Lower lobe of right lung (tissue), 2 donors: ENCODE measurements at regions not wholly inside any gene's neighbourhood (a gene's known extent, or its start where the extent isn't known, plus 50 kb on each side); places are given as distances from the start of the nearest gene placed in this dataset.

Source experiments
- ATAC-seq, 2 donors: fragments of 200-7000 bp; cut with Tn5 transposase; one replicate each; pipeline ENCODE4 v1.9.1; 2020 to 2022; ENCODE audit warnings: mild to moderate bottlenecking in 2 of 2, moderate library complexity in 2 of 2
- DNase-seq: peaks from one replicate; pipeline ENCODE4 v3.0.0-alpha.2; 2020
- H3K27ac ChIP-seq: fragments of 200-600 bp; one replicate; pipeline ENCODE4 v1.8.0; 2022
- H3K27me3 ChIP-seq: fragments of 200-600 bp; one replicate; pipeline ENCODE4 v1.8.0; 2022; ENCODE audit warnings: low read depth
- H3K36me3 ChIP-seq: fragments of 200-600 bp; one replicate; pipeline ENCODE4 v1.8.0; 2022; ENCODE audit warnings: mild to moderate bottlenecking
- H3K4me1 ChIP-seq: fragments of 200-600 bp; one replicate; pipeline ENCODE4 v1.8.0; 2022
- H3K4me3 ChIP-seq: fragments of 200-600 bp; one replicate; pipeline ENCODE4 v1.8.0; 2022; ENCODE audit warnings: mild to moderate bottlenecking
- H3K9me3 ChIP-seq: fragments of 200-600 bp; one replicate; pipeline ENCODE4 v1.8.0; 2022
- CTCF ChIP-seq: fragments of 200-600 bp; IDR thresholded peaks from one replicate; pipeline ENCODE4 v1.8.0; 2022; ENCODE audit warnings: antibody characterized with exemption, mild to moderate bottlenecking
- intact Hi-C: fragments of 100-400 bp; cut with DNase I; formaldehyde crosslinking; loops from one replicate; pipeline ENCODE4 v1.11.0; 2022
- donor health status: DM: no; HTN: yes; CAD: no; lungs with severe emphysema.

GRCh38 chr9:88891040-88891439 is 100.2 kb upstream of the S1PR3 start:
- intact Hi-C loops, result no loop called here
- Histone ChIP-seq H3K27ac (no peak overlapping the region), H3K9me3 (no peaks in the 10 kb centered on the region), H3K4me3 (no peak overlapping the region), H3K36me3 (no peaks in the 10 kb centered on the region), H3K4me1 (no peaks in the 10 kb centered on the region), H3K27me3 (no peaks in the 10 kb centered on the region)
- DNase-seq, result no peak
- no peak for ATAC-seq
- no peak for TF ChIP-seq CTCF

DNA sequence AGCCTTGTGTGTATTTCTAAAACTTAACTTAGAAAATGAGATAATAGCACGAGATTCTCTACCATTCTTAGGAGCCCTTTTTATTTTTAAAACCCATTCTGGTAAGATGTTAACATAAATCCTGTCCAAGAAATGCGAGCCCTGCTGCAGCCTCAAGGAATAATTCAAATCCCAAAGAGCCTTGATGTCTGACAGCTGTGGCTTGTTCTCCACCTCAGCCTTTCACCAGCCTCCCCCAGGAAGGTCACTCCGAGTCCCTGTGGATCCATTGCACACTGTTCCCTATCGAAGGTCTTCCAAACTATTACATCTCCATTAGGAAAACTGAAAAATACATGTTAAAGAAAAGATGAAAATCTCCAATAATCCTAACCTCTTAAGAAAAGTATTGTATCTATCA is 98.5 kb upstream of the S1PR3 start:
- H3K4me3 ChIP-seq, result no peak overlapping the region
- intact Hi-C loops, result no loop called here
- DNase-seq, result no peak
- no peak overlapping the region for H3K27ac ChIP-seq
- no peaks in the 10 kb centered on the region for H3K9me3 ChIP-seq
- H3K27me3 ChIP-seq, result no peaks in the 10 kb centered on the region
- ATAC-seq, result no peak
- no peaks in the 10 kb centered on the region for H3K36me3 ChIP-seq
- no peak for TF ChIP-seq CTCF
- no peaks in the 10 kb centered on the region for H3K4me1 ChIP-seq

DNA sequence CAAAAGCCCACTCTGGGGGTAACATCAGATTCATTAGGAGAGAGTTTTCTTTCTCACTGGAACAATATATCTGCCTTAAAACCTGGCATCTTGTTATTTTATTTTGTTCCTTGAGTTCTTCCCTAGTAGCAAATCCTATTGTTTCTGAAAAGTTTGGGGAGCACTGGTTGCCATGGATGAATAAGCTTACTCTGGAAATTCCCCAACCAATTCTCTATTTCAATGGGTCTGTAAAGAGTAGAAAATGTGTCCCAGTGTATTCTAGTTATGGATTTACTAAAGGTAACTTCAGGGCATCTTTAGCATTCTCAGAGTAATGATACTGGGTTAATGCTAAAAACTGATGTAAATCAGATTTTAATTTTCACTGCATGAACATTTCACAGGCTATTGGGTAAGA is 94.2 kb upstream of the S1PR3 start:
- no peak overlapping the region for H3K4me3 ChIP-seq
- no peak for DNase-seq
- intact Hi-C loops, result no loop called here
- ATAC-seq, result no peak
- H3K27ac ChIP-seq, result no peak overlapping the region
- no peaks in the 10 kb centered on the region for H3K9me3 ChIP-seq
- H3K36me3 ChIP-seq, result no peaks in the 10 kb centered on the region
- no peaks in the 10 kb centered on the region for H3K27me3 ChIP-seq
- no peak for TF ChIP-seq CTCF
- no peaks in the 10 kb centered on the region for H3K4me1 ChIP-seq

DNA sequence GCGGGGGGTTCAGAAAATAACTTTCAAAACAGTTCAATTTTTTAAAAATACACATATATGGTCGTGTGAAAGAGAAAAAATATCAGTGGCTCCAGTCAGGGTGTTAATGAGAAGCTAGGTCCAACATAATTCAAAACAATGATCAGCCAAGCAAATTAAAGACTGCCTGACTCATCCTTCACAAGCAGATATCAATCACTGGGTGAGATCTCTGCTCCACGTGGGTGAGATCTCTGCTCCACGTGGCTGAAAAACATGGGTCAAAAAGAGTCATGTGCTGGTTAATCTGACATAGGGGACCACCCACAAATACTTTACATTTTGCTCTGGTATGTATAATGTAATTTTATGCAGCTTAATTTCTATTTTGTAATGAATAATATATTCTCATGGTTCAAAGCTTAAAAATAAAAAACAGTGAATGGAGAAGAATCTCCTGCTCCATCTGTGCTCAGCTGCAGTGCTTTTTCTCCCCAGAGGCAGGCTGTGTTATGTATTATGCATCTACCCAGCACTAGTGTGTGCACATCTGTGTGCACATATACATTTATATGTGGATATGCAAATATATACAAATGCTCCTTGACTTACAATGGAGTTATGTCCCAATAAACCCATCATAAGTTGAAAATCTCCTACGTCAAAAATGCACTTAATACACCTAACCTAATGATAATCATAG is 93.1 kb upstream of the S1PR3 start:
- ATAC-seq, result no peak
- Histone ChIP-seq H3K27ac (no peak overlapping the region), H3K4me1 (no peaks in the 10 kb centered on the region), H3K9me3 (no peaks in the 10 kb centered on the region), H3K36me3 (no peaks in the 10 kb centered on the region), H3K4me3 (no peak overlapping the region), H3K27me3 (no peaks in the 10 kb centered on the region)
- intact Hi-C loops, result no loop called here
- no peak for TF ChIP-seq CTCF
- DNase-seq, result no peak

DNA sequence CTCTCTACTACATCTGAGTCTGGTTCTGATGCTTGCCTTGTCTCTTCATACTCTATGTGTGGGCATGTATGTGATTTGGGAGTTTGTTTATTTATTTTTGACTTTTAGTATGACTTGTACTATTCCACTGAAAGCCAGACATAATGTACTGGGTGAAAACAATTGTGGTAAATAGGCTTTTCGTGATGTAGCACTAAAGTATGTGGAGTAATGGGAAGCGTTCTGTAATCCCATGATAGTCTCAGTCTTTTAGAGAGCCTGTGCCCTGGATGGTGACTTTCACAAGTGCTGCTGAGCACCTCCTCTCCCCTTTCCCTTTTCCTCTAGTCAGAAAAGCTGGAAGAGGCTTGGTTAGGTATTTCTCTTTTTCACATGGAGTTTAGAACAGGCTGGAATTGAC is 85.8 kb upstream of the S1PR3 start:
- ATAC-seq, result no peak
- TF ChIP-seq CTCF, result no peak
- H3K27me3 ChIP-seq, result no peaks in the 10 kb centered on the region
- no peak for DNase-seq
- no peaks in the 10 kb centered on the region for H3K36me3 ChIP-seq
- no peak overlapping the region for H3K4me3 ChIP-seq
- no peaks in the 10 kb centered on the region for H3K9me3 ChIP-seq
- no peak overlapping the region for H3K27ac ChIP-seq
- intact Hi-C loops, result no loop called here
- H3K4me1 ChIP-seq, result no peaks in the 10 kb centered on the region

- TF ChIP-seq CTCF, result no peak
- intact Hi-C loops, result no loop called here
- DNase-seq (no peak), ATAC-seq (no peak)
- Histone ChIP-seq H3K4me1 (no peaks in the 10 kb centered on the region), H3K27me3 (no peaks in the 10 kb centered on the region), H3K36me3 (no peaks in the 10 kb centered on the region), H3K4me3 (no peak overlapping the region), H3K9me3 (no peaks in the 10 kb centered on the region), H3K27ac (no peak overlapping the region)
Measured at GRCh38 chr9:88915916-88916315, 75.4 kb upstream of the S1PR3 start.
